ENCODE measurements at regions not wholly inside any gene's neighbourhood (a gene's known extent, or its start where the extent isn't known, plus 50 kb on each side); places are given as distances from the start of the nearest gene placed in this dataset.
"Not testable (repeated sequence)": the region's sequence is repeated elsewhere in the genome, so short reads cannot be mapped to it uniquely, and the experiment has no call there.

DNA sequence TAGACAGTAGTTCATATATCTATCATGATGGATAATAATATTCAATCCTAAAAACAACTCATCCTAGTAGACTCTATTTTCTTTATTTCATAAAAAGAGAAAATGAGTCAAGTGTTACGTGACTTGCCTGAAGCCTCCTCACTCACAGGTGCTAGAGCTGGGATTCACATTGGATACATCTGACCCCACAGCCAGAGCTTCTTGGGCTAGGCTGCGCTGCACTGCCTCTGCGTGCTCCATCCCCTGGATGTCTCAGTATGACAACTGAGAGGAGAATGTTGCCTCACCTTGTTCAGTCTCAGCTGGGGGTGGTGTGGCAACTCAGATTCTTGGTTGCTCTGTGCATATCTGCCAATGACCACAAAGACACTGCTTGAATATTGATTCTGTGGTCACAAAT is 286.6 kb downstream of the LIG4 start:
- DNase-seq (ENCODE audit: low read depth, low spot score) = no peak
- H3K36me3 Mint-ChIP-seq (ENCODE audit: low read depth) = no peaks in the 10 kb centered on the region
- H3K4me3 Mint-ChIP-seq = no peak overlapping the region
- H3K9me3 Mint-ChIP-seq = peaks cover 3% of the 10 kb centered on the region
- TF ChIP-seq, protein P1, sequence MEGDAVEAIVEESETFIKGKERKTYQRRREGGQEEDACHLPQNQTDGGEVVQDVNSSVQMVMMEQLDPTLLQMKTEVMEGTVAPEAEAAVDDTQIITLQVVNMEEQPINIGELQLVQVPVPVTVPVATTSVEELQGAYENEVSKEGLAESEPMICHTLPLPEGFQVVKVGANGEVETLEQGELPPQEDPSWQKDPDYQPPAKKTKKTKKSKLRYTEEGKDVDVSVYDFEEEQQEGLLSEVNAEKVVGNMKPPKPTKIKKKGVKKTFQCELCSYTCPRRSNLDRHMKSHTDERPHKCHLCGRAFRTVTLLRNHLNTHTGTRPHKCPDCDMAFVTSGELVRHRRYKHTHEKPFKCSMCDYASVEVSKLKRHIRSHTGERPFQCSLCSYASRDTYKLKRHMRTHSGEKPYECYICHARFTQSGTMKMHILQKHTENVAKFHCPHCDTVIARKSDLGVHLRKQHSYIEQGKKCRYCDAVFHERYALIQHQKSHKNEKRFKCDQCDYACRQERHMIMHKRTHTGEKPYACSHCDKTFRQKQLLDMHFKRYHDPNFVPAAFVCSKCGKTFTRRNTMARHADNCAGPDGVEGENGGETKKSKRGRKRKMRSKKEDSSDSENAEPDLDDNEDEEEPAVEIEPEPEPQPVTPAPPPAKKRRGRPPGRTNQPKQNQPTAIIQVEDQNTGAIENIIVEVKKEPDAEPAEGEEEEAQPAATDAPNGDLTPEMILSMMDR (conservative IDR thresholded peaks at IDR 0.05) = no peak
- peaks cover 7% of the 10 kb centered on the region for H3K27me3 Mint-ChIP-seq (ENCODE audit: low read depth)
- H3K4me1 Mint-ChIP-seq = no peaks in the 10 kb centered on the region
- H3K27ac Mint-ChIP-seq (ENCODE audit: unreplicated experiment) = no peak overlapping the region

DNA sequence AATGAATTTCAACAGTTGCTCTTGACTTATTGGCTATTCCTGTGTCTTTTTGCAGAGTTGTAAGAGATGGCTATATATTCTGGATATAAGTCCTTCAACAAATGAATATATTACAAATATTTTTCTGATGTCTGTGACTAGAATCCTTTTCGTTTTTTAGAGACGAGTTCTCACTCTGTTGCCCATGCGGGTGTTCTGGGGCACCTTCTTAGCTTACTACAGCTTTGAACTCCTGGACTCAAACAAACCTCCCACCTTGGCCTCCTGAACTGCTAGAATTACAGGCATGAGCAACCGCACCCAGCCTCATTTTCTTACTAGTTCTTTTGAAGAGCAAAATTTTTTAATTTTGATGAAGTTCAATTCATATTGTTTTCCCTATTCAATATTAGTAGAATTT is 287.8 kb downstream of the LIG4 start:
- TF ChIP-seq, protein P1 (conservative IDR thresholded peaks at IDR 0.05) = no peak
- Mint-ChIP-seq H3K4me3 (no peak overlapping the region), H3K4me1 (no peaks in the 10 kb centered on the region), H3K27me3 (ENCODE audit: low read depth) (peaks cover 5% of the 10 kb centered on the region), H3K27ac (ENCODE audit: unreplicated experiment) (no peak overlapping the region), H3K9me3 (peaks cover 3% of the 10 kb centered on the region), H3K36me3 (ENCODE audit: low read depth) (no peaks in the 10 kb centered on the region)
- no peak for DNase-seq (ENCODE audit: low read depth, low spot score)

DNA sequence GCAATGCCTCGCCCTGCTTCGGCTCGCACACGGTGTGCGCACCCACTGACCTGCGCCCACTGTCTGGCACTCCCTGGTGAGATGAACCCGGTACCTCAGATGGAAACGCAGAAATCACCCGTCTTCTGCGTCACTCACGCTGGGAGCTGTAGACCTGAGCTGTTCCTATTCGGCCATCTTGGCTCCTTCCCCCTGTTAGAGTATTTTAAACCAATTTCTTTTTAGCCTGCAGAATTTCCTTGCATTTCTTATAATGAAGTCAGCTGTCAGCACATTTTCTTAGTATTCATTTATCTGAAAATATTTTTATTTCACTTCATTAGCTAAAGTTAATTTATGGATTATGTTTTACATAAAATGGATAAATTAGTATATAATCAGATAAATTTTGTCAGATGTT is 288.8 kb downstream of the LIG4 start:
- not testable (repeated sequence) for H3K9me3 Mint-ChIP-seq; H3K4me1 Mint-ChIP-seq; H3K27me3 Mint-ChIP-seq (ENCODE audit: low read depth); DNase-seq (ENCODE audit: low read depth, low spot score); H3K27ac Mint-ChIP-seq (ENCODE audit: unreplicated experiment); H3K36me3 Mint-ChIP-seq (ENCODE audit: low read depth); H3K4me3 Mint-ChIP-seq

DNA sequence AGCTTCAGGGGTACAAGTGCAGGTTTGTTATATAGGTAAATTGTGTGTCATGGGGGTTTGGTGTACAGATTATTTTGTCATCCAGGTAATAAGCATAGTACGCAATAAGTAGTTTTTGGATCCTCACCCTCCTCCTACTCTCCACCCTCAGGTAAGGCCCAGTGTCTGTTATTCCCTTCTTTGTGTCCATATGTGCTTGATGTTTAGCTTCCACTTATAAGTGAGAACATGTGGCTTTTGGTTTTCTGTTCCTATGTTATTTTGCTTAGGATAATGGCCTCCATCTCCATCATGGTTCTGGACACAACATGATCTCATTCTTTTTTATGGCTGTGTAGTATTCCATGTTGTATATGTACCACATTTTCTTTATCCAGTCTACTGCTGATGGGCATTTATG is 298.4 kb downstream of the LIG4 start:
- H3K36me3 Mint-ChIP-seq (ENCODE audit: low read depth); H3K4me1 Mint-ChIP-seq; H3K4me3 Mint-ChIP-seq; H3K27me3 Mint-ChIP-seq (ENCODE audit: low read depth); DNase-seq (ENCODE audit: low read depth, low spot score); H3K9me3 Mint-ChIP-seq; H3K27ac Mint-ChIP-seq (ENCODE audit: unreplicated experiment): not testable (repeated sequence)

DNA sequence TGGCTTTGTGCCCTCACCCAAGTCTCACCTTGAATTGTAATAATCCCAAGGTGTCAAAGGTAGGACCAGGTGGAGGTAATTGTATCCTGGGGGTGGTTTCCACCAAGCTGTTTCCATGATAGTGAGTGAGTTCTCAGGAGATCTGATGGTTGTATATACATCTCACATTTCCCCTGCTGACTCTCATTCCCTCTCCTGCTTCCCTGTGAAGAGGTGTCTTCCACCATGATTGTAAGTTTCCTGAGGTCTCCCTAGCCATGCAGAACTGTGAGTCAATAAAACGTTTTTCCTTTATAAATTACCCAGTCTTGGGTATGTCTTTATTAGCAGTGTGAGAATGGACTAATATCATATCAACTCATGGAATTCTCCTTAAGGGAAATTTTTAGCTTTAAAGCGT is 302.6 kb downstream of the LIG4 start:
- Mint-ChIP-seq H3K4me1 (no peaks in the 10 kb centered on the region), H3K27me3 (ENCODE audit: low read depth) (no peaks in the 10 kb centered on the region), H3K27ac (ENCODE audit: unreplicated experiment) (no peak overlapping the region), H3K36me3 (ENCODE audit: low read depth) (no peaks in the 10 kb centered on the region), H3K4me3 (no peak overlapping the region), H3K9me3 (no peaks in the 10 kb centered on the region)
- no peak for DNase-seq (ENCODE audit: low read depth, low spot score)
- TF ChIP-seq, protein P1 (conservative IDR thresholded peaks at IDR 0.05) = no peak

DNA sequence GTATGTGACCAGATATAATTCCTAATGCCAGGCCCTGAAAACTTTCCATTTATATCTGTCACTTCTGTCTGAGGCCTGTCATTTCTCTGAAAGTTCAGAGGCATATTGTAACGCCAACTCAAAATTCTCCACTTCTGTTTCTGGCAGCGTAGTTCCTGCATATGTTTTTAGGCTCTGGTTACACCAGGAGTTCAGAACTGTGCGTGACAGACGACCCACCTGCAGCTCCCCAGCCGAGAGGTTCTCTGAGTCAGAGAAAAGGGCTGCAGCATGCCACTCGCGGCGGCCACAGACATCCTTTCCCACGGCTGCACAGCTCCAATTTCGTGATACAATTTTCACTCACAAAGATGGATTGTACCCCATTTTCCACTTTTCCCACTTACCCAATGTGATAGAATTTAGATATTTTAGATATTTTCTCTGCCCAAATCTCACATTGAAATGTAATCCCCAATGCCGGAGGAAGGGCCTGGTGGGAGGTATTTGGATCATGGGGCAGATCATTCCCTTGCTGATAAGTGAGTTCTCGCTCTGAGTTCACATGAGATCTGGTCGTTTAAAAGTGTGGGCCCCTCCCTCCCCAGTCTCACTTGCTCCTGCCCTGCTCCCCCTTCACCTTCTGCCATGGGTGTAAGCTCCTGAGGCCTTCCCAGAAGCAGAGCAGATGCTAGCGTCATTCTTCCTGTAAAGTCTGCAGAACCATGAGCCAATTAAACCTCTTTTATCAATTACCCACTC is 308.1 kb downstream of the LIG4 start:
- Mint-ChIP-seq H3K4me3 (no peak overlapping the region), H3K9me3 (no peaks in the 10 kb centered on the region), H3K27me3 (ENCODE audit: low read depth) (no peaks in the 10 kb centered on the region), H3K27ac (ENCODE audit: unreplicated experiment) (no peak overlapping the region), H3K4me1 (no peaks in the 10 kb centered on the region), H3K36me3 (ENCODE audit: low read depth) (no peaks in the 10 kb centered on the region)
- DNase-seq (ENCODE audit: low read depth, low spot score) = no peak
- TF ChIP-seq, protein P1 (conservative IDR thresholded peaks at IDR 0.05) = no peak

All from neural crest cell (in vitro differentiated cells).